ENCODE measurements at regions not wholly inside any gene's neighbourhood (a gene's known extent, or its start where the extent isn't known, plus 50 kb on each side); places are given as distances from the start of the nearest gene placed in this dataset.
"Not testable (repeated sequence)": the region's sequence is repeated elsewhere in the genome, so short reads cannot be mapped to it uniquely, and the experiment has no call there.

DNA sequence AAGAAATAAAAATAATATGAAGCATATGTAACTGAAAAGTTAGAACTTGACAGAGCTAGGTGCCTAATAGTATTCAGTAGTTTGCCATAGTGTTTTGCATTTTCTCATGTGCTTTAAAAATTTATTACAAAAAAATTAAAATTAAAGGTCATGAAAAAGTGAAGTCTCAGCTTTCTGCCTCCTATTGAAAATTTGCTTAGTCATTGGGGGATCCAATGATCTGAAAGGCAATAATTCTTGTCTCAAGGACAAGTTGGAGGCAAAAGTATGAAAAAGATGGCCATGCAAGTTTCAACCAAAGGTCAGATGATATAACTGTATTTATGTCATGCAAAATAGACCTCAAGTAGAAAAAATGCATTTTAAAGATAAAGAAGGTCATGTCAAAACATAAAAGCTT, 140.7 kb downstream of the DUSP10 start:
- Mint-ChIP-seq H3K4me3 (ENCODE audit: unreplicated experiment) (no peak overlapping the region), H3K27me3 (ENCODE audit: low read depth, unreplicated experiment) (peaks cover 2% of the 10 kb centered on the region), H3K27ac (ENCODE audit: unreplicated experiment) (no peak overlapping the region), H3K9me3 (ENCODE audit: unreplicated experiment) (no peaks in the 10 kb centered on the region), H3K4me1 (ENCODE audit: low read depth, unreplicated experiment) (no peaks in the 10 kb centered on the region), H3K36me3 (ENCODE audit: low read depth, unreplicated experiment) (no peaks in the 10 kb centered on the region)
- Histone ChIP-seq H3K4me1 (ENCODE audit: insufficient read depth, low read length) (no peaks in the 10 kb centered on the region), H3K79me2 (ENCODE audit: insufficient read depth, low read length) (no peaks in the 10 kb centered on the region), H3K27me3 (ENCODE audit: insufficient read depth, low read length) (no peaks in the 10 kb centered on the region), H2AFZ (ENCODE audit: low read depth, low read length) (no peak overlapping the region), H4K20me1 (ENCODE audit: insufficient read depth, low read length) (no peaks in the 10 kb centered on the region), H3K4me2 (ENCODE audit: low read length) (no peak overlapping the region), H3K9me3 (ENCODE audit: insufficient read depth, low read depth, low read length) (no peaks in the 10 kb centered on the region), H3K4me3 (ENCODE audit: insufficient read depth, low read depth, low read length) (no peak overlapping the region), H3K36me3 (ENCODE audit: insufficient read depth, low read length) (no peaks in the 10 kb centered on the region), H3K9ac (ENCODE audit: low read length) (no peak overlapping the region), H3K27ac (ENCODE audit: low read depth, low read length) (no peak overlapping the region)
- FAIRE-seq (no peak), DNase-seq (ENCODE audit: low read depth) (no peak)
- TF ChIP-seq CTCF (IDR thresholded peaks at IDR 0.05; ENCODE audit: insufficient read depth, low read depth, low read length), result no peak
- no peak for TF ChIP-seq EZH2 (IDR thresholded peaks at IDR 0.05; ENCODE audit: insufficient read depth, low read length)

- no peaks in the 10 kb centered on the region for H3K36me3 ChIP-seq (ENCODE audit: insufficient read depth, low read length)
- no peaks in the 10 kb centered on the region for H3K36me3 Mint-ChIP-seq (ENCODE audit: low read depth, unreplicated experiment)
- peaks cover 2% of the 10 kb centered on the region for H3K27me3 Mint-ChIP-seq (ENCODE audit: low read depth, unreplicated experiment)
- H3K4me3 ChIP-seq (ENCODE audit: insufficient read depth, low read depth, low read length), result no peak overlapping the region
- no peaks in the 10 kb centered on the region for H3K27me3 ChIP-seq (ENCODE audit: insufficient read depth, low read length)
- no peak overlapping the region for H3K9ac ChIP-seq (ENCODE audit: low read length)
- no peak overlapping the region for H3K4me2 ChIP-seq (ENCODE audit: low read length)
- no peak for TF ChIP-seq EZH2 (IDR thresholded peaks at IDR 0.05; ENCODE audit: insufficient read depth, low read length)
- no peak for TF ChIP-seq CTCF (IDR thresholded peaks at IDR 0.05; ENCODE audit: insufficient read depth, low read depth, low read length)
- no peak for FAIRE-seq
- H3K9me3 ChIP-seq (ENCODE audit: insufficient read depth, low read depth, low read length), result no peaks in the 10 kb centered on the region
- H4K20me1 ChIP-seq (ENCODE audit: insufficient read depth, low read length), result no peaks in the 10 kb centered on the region
- H3K79me2 ChIP-seq (ENCODE audit: insufficient read depth, low read length), result no peaks in the 10 kb centered on the region
- H2AFZ ChIP-seq (ENCODE audit: low read depth, low read length), result no peak overlapping the region
- no peak for DNase-seq (ENCODE audit: low read depth)
- no peaks in the 10 kb centered on the region for H3K4me1 ChIP-seq (ENCODE audit: insufficient read depth, low read length)
- no peaks in the 10 kb centered on the region for H3K9me3 Mint-ChIP-seq (ENCODE audit: unreplicated experiment)
- no peak overlapping the region for H3K27ac Mint-ChIP-seq (ENCODE audit: unreplicated experiment)
- no peaks in the 10 kb centered on the region for H3K4me1 Mint-ChIP-seq (ENCODE audit: low read depth, unreplicated experiment)
- no peak overlapping the region for H3K4me3 Mint-ChIP-seq (ENCODE audit: unreplicated experiment)
- H3K27ac ChIP-seq (ENCODE audit: low read depth, low read length), result no peak overlapping the region
Measured at GRCh38 chr1:221602830-221603229, 139.1 kb downstream of the DUSP10 start.

GRCh38 chr1:221604390-221604789, 137.5 kb downstream of the DUSP10 start:
- not testable (repeated sequence) for H4K20me1 ChIP-seq (ENCODE audit: insufficient read depth, low read length); H3K4me2 ChIP-seq (ENCODE audit: low read length); H3K4me3 ChIP-seq (ENCODE audit: insufficient read depth, low read depth, low read length); H3K9ac ChIP-seq (ENCODE audit: low read length); H3K36me3 ChIP-seq (ENCODE audit: insufficient read depth, low read length); H3K4me1 Mint-ChIP-seq (ENCODE audit: low read depth, unreplicated experiment); DNase-seq (ENCODE audit: low read depth); H3K9me3 Mint-ChIP-seq (ENCODE audit: unreplicated experiment); FAIRE-seq; H3K27ac Mint-ChIP-seq (ENCODE audit: unreplicated experiment); H3K27ac ChIP-seq (ENCODE audit: low read depth, low read length); H3K79me2 ChIP-seq (ENCODE audit: insufficient read depth, low read length); H2AFZ ChIP-seq (ENCODE audit: low read depth, low read length); H3K4me1 ChIP-seq (ENCODE audit: insufficient read depth, low read length); H3K27me3 ChIP-seq (ENCODE audit: insufficient read depth, low read length); H3K4me3 Mint-ChIP-seq (ENCODE audit: unreplicated experiment); H3K9me3 ChIP-seq (ENCODE audit: insufficient read depth, low read depth, low read length); H3K27me3 Mint-ChIP-seq (ENCODE audit: low read depth, unreplicated experiment); H3K36me3 Mint-ChIP-seq (ENCODE audit: low read depth, unreplicated experiment)

Data from astrocyte (in vitro differentiated cells and primary cell).